Smooth muscle cell (in vitro differentiated cells): ENCODE measurements at regions not wholly inside any gene's neighbourhood (a gene's known extent, or its start where the extent isn't known, plus 50 kb on each side); places are given as distances from the start of the nearest gene placed in this dataset.
A peak's percentile ranks its signal among the peaks of the same experiment; 100 is the strongest.

Experiments used
- DNase-seq: peaks from one replicate; lab custom pipeline; 2025; ENCODE audit not compliant: unreplicated experiment; lab: John Stamatoyannopoulos, UW
- H2AFZ ChIP-seq: fragments of 200-600 bp; sonication (generic); 2 replicates; pipeline ENCODE4 v1.6.0; 2016; ENCODE audit warnings: antibody characterized with exemption, low read depth, mild to moderate bottlenecking
- H3F3A ChIP-seq: fragments of 200-600 bp; sonication (generic); 2 replicates; pipeline ENCODE4 v1.6.0; 2017; ENCODE audit warnings: antibody characterized with exemption, low read depth
- H3K27ac ChIP-seq: fragments of 200-600 bp; sonication (generic); 2 replicates; pipeline ENCODE4 v1.5.1; 2016; ENCODE audit warnings: low read depth, mild to moderate bottlenecking
- H3K27me3 ChIP-seq: fragments of 200-600 bp; sonication (generic); 2 replicates; pipeline ENCODE4 v1.6.1; 2016; ENCODE audit warnings: low read depth, mild to moderate bottlenecking
- H3K36me3 ChIP-seq: fragments of 200-600 bp; sonication (generic); 2 replicates; pipeline ENCODE4 v1.5.1; 2016; ENCODE audit warnings: low read depth
- H3K4me1 ChIP-seq: fragments of 200-600 bp; sonication (generic); 2 replicates; pipeline ENCODE4 v1.5.1; 2016; ENCODE audit warnings: low read depth
- H3K4me2 ChIP-seq: fragments of 200-600 bp; sonication (generic); 2 replicates; pipeline ENCODE4 v1.6.0; 2016; ENCODE audit warnings: mild to moderate bottlenecking
- H3K4me3 ChIP-seq: fragments of 200-600 bp; sonication (generic); 2 replicates; pipeline ENCODE4 v1.5.1; 2016; ENCODE audit warnings: mild to moderate bottlenecking
- H3K79me2 ChIP-seq: fragments of 200-600 bp; sonication (generic); 2 replicates; pipeline ENCODE4 v1.6.0; 2016; ENCODE audit warnings: low read depth, mild to moderate bottlenecking
- H3K9ac ChIP-seq: fragments of 200-600 bp; sonication (generic); 2 replicates; pipeline ENCODE4 v1.6.0; 2016; ENCODE audit warnings: low read depth
- H3K9me3 ChIP-seq: fragments of 200-600 bp; sonication (generic); replicated peaks from 2 replicates; pipeline ENCODE4 v1.5.1; 2016; ENCODE audit warnings: low read depth
- H4K20me1 ChIP-seq: fragments of 200-600 bp; sonication (generic); 2 replicates; pipeline ENCODE4 v1.6.0; 2016; ENCODE audit warnings: low read depth
- CTCF ChIP-seq: fragments of 200-600 bp; sonication (generic); IDR thresholded peaks from 2 replicates; pipeline ENCODE4 v1.5.1; 2017; ENCODE audit warnings: borderline replicate concordance, mild to moderate bottlenecking, antibody characterized with exemption; ENCODE audit not compliant: insufficient read depth, poor library complexity, severe bottlenecking
- WGBS: methylation state at CpG from one replicate; pipeline ENCODE4 v1.1.7; 2016; ENCODE audit warnings: low lambda C conversion rate; 5-methylcytosine and 5-hydroxymethylcytosine counted together

GRCh38 chr5:145699846-145700245, 135.3 kb downstream of the PRELID2 start:
- H3K4me2 ChIP-seq: no peak overlapping the region
- no peak overlapping the region for H3K4me3 ChIP-seq
- no peak overlapping the region for H2AFZ ChIP-seq
- 72% methylated on average over 2 of the region's 2 CpGs for WGBS
- no peak for TF ChIP-seq CTCF
- no peak overlapping the region for H3K27ac ChIP-seq
- H3K79me2 ChIP-seq: no peaks in the 10 kb centered on the region
- H3K9ac ChIP-seq: no peak overlapping the region
- peaks cover 14% of the 10 kb centered on the region for H3K27me3 ChIP-seq
- no peak for DNase-seq
- no peaks in the 10 kb centered on the region for H4K20me1 ChIP-seq
- no peaks in the 10 kb centered on the region for H3F3A ChIP-seq
- no peaks in the 10 kb centered on the region for H3K36me3 ChIP-seq
- H3K4me1 ChIP-seq: no peaks in the 10 kb centered on the region
- H3K9me3 ChIP-seq: no peaks in the 10 kb centered on the region

- H3K4me3 ChIP-seq: no peak overlapping the region
- H3K27ac ChIP-seq: no peak overlapping the region
- no peaks in the 10 kb centered on the region for H3K36me3 ChIP-seq
- no peaks in the 10 kb centered on the region for H3K79me2 ChIP-seq
- 72% methylated on average over 4 of the region's 4 CpGs for WGBS
- no peaks in the 10 kb centered on the region for H3F3A ChIP-seq
- no peak overlapping the region for H3K4me2 ChIP-seq
- DNase-seq: no peak
- TF ChIP-seq CTCF: peak; percentile 42
- H2AFZ ChIP-seq: no peak overlapping the region
- no peaks in the 10 kb centered on the region for H3K4me1 ChIP-seq
- H3K9me3 ChIP-seq: no peaks in the 10 kb centered on the region
- no peaks in the 10 kb centered on the region for H4K20me1 ChIP-seq
- no peak overlapping the region for H3K9ac ChIP-seq
- H3K27me3 ChIP-seq: peaks cover 3% of the 10 kb centered on the region
These were observed 137.7 kb downstream of the PRELID2 start for GRCh38 chr5:145697251-145697990.

GRCh38 chr5:145689235-145689634, 145.9 kb downstream of the PRELID2 start:
- Histone ChIP-seq H3K4me1 (no peaks in the 10 kb centered on the region), H4K20me1 (no peaks in the 10 kb centered on the region), H3K9ac (no peak overlapping the region), H3F3A (no peaks in the 10 kb centered on the region), H2AFZ (no peak overlapping the region), H3K27ac (no peak overlapping the region), H3K4me2 (no peak overlapping the region), H3K36me3 (no peaks in the 10 kb centered on the region), H3K4me3 (no peak overlapping the region), H3K79me2 (no peaks in the 10 kb centered on the region), H3K9me3 (no peaks in the 10 kb centered on the region), H3K27me3 (no peaks in the 10 kb centered on the region)
- DNase-seq: no peak
- TF ChIP-seq CTCF: no peak
- 94% methylated on average over 3 of the region's 3 CpGs for WGBS

GRCh38 chr5:145687943-145688342, 147.2 kb downstream of the PRELID2 start:
- no peaks in the 10 kb centered on the region for H3K4me1 ChIP-seq
- no peak overlapping the region for H3K4me3 ChIP-seq
- H2AFZ ChIP-seq: no peak overlapping the region
- no peak for TF ChIP-seq CTCF
- H3K79me2 ChIP-seq: no peaks in the 10 kb centered on the region
- no peak overlapping the region for H3K9ac ChIP-seq
- no peaks in the 10 kb centered on the region for H3K27me3 ChIP-seq
- H3K36me3 ChIP-seq: no peaks in the 10 kb centered on the region
- no peaks in the 10 kb centered on the region for H3F3A ChIP-seq
- H3K9me3 ChIP-seq: no peaks in the 10 kb centered on the region
- H4K20me1 ChIP-seq: no peaks in the 10 kb centered on the region
- no peak for DNase-seq
- no peak overlapping the region for H3K27ac ChIP-seq
- no peak overlapping the region for H3K4me2 ChIP-seq
- 92% methylated on average over 4 of the region's 4 CpGs for WGBS
